ENCODE measurements at regions not wholly inside any gene's neighbourhood (a gene's known extent, or its start where the extent isn't known, plus 50 kb on each side); places are given as distances from the start of the nearest gene placed in this dataset.
A peak's percentile ranks its signal among the peaks of the same experiment; 100 is the strongest.

DNA sequence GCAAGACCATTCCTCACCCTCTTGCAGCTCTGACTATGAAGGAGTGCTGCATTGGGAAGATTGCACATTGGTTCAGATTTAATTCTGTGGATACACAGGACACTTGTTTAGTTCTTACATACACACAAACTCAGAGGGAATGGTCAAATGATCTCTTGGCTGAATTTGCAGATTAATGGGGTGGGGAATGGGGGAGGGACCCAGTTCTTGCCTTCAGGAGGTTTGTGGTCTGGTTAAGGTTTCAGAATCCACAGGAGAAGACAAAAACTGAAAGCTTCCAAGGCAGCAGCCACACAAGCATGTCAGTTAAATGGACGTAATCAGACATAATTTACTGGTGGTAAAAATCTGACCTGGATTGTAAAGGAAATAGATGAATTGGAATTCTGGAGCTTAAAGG, 257.1 kb upstream of the ROPN1 start:
- no peak for DNase-seq

DNA sequence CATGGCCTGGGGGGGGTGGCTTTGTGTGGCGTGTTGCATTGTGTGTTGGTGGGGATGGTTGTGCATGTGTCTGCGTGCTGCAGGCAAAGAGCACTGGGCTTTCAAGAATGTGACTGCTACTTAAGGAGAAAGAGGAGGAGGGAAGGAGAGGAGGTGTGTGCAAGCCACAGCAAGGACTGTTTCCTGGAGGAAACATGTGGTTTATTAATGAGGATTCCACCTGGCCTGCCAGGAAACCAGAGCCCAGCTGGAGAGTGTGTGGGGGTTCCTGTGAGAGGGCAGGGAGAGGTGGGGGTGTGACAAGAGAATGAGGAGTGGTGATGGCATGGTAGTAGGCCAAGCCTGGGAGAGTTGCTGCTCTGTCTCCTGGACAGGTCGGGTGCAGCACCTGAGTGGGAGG, 258.1 kb upstream of the ROPN1 start:
- DNase-seq = no peak

GRCh38 chr3:124256156-124256555, 264.2 kb upstream of the ROPN1 start:
- no peak for DNase-seq

- DNase-seq = no peak
These were observed 264.7 kb upstream of the ROPN1 start for GRCh38 chr3:124256599-124256998.

- DNase-seq = no peak
These were observed 265.5 kb upstream of the ROPN1 start for GRCh38 chr3:124257336-124257864.

DNA sequence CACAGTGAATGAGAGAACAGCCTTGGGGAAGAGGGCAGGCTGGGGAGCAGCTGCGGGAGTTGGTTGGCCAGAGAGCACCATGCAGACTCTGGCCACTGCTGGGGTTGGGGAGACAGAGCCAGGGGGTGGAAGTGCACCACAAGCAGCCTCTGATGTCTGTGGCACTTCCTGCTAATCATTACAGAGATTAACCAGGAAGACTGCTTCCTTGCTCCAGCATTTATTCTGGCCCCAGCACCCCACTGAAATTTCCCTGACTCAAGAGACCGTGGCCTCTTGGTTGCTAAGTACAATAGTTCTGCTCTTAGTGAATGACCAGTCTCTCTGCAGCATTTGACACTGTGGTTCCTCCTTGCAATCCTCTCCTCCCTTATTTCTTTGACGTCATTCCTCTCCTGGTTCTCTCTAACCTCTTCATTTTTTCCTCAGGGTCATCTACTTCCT, 266.2 kb upstream of the ROPN1 start:
- no peak for DNase-seq

DNA sequence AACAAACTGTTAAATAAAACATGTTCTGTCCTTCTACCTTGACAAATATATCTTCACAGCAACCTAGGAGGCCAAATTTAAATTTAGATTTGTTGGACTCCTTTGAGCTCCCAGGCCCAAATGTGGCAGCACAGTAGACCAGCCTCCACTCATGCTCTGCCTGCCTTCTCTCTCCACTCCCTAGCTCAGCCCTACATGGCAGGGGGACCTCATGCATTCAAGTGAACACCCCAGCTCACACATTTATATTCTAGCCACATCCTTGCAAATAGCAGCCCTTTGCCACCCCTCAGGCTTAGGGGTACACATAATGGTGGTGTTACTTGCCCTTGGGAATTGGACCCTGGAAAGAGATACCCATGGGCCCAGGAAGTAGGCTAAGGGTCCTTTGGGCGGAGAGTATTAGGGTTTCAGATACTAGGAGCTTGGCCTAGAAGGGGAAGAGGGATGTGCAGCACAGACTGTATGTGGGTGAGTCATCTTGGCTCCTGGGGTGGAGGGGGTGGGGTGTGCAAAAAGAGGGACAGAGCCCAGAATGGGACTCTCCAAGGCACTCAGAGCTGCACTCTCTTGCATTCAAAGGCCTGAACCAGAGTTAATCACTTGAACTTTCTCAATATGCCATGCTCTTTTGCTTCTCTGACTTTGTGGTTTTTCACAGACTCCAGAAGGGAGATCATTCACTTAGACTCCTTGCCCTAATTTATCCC, 268.4 kb upstream of the ROPN1 start:
- DNase-seq = no peak

DNA sequence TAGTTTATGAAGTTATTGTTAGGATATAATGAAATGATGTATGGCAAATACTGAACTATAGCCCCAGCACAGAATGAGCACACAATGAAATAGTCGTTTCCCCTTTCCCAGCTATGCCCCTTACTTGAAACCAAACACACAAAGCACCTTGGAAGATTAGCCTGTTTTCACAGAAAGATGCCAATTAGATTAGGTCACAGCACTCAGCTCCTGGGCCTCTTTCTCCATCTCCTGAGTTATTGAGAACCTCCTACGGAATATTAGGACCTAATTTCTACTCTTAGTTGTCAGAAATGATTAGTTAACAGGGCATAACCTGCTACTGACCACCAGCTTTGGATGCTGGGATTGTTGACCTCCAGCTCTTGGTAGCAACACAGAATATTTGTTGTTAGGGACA, 269.4 kb upstream of the ROPN1 start:
- DNase-seq = no peak

GRCh38 chr3:124263168-124263567, 271.2 kb upstream of the ROPN1 start:
- DNase-seq = no peak

DNA sequence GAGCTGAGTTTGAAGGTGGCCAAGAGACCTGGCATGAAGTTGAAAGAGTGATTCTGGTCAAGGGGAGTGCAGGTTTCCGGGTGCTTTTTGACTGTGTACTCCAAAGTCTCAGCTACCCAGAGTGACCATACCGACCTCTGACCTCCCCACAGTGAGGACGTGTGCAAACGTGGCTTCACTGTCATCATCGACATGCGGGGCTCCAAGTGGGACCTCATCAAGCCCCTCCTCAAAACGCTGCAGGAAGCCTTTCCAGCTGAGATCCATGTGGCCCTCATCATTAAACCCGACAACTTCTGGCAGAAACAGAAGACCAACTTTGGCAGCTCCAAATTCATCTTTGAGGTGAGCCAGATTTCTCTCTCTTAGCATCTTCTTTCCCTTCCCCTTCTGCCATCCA, 272.4 kb upstream of the ROPN1 start:
- DNase-seq = no peak

DNA sequence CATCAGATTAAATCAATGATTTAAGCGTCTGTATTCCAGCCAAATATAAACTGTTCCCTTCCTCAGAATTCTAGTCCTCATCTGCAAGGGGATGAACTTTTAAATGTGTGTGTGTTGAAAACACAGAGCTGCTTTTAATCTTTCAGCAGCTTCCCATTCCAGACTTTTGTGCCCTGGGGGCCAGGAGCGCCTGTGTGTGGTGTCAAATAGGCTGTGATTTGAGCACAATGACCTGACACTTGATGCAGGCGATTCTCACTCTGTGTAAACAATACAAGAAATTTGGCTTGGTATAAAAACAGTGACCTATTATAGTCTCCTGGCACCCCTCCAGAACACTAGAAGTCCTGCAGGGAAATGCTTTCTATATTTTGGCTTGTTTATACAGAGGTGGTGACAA, 274.6 kb upstream of the ROPN1 start:
- DNase-seq = no peak

DNA sequence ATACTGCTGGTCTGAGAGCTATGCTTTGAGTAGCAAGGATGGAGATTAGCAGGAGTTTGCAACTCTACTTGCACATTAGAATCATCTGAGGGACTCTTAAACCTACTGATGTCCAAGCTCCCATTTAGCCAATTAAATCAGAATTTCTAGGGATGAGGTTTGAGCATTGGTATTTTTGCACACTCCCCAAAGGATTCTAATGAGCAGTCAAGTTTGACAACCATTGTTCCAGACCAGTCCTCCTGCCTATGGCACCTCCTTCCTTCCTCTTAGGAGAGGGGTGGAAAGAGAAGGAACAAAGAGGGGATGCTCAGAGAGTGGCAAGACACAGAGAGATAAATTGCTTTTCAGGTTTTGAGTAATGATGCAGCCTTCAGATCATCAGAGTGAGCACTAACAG, 275.5 kb upstream of the ROPN1 start:
- no peak for DNase-seq

DNA sequence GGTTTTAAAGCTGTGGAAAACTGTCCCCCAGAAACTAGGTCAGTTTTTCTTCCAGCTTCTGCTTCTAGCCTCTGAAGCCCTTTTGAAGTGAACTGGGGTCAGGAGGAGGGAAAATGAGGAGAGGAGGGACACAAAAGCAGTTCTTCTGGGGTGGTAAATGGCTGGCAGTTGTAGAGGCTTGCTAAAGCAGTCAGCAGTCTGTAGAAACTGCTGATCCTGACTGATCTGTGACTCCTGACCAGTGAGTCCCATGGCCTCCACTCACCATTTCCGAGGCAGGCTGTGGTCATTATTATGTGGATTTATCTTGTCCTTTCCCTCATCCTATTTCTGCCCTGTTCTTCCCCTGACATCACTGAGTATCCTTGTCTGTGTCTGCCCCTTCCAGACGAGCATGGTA, 276.4 kb upstream of the ROPN1 start:
- no peak for DNase-seq

GRCh38 chr3:124269619-124270018, 277.7 kb upstream of the ROPN1 start:
- DNase-seq = no peak

DNA sequence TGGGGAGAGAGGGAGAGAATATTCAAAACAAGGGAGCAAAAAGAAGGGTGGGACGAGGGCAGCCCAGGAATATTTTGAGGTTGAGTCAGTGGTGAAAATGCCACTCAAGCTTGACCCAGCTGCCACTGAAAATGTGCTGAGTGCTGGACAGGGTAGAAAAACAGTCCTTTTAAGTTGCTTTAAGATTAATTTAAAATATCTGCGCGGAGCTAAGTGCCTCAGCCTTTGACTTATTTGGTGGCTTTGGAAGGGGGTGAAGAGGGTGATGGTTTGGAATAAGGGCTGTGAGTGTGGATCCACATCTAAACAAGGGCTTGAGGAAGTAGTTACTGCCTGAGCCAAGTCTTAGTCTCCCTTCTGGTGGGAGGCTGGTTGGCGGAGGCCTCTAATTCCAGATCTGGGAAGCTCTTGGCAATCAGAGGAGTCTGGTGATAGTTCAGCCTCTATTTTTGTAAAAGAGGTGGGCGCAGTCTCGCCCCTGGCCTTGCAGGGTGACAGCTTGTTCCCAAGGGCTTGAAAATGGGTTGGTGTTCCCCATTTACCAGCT, 280.8 kb upstream of the ROPN1 start:
- DNase-seq = peak; percentile 12

GRCh38 chr3:124273651-124274050, 281.7 kb upstream of the ROPN1 start:
- DNase-seq = no peak

DNA sequence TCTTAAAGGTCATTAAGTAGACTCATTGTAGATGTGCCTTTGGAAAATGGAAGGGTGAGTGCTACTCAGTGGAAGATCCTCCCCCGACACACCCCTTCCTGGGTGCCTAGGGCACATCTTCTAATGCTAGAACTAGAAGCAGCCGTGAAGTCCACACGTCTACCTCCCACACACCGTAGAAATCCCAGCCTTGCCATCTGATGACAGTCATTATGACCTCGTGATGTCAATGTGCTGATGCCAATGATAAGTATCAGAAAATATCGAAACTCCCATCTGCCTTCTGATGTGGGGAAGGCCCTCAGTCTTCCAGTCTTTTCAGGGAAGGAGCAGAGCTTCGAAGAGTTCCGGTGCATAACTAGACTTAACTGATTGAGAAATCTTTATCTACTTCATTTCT, 282.1 kb upstream of the ROPN1 start:
- DNase-seq = no peak

DNA sequence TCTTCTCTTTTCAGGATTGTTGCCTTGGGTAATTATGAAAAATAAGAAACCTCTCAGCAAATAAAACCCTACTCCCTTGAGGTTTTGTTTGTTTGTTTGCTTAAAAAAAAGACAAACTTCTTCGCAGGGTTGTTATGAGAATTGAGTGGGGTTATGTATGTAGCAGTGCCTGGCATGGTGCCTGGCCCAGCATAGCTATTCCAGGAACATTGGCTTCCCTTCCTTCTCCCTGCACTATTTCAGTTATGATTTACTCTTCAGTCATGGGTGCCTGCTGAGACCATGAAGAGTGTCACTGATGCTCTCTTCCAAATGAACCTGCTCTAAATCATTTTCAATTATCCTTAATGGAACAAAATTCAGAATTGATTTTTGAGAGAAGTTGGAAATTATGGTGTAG, 283.5 kb upstream of the ROPN1 start:
- DNase-seq = no peak

- DNase-seq = no peak
These were observed 284.2 kb upstream of the ROPN1 start for GRCh38 chr3:124276133-124276532.

GRCh38 chr3:124276539-124277143, 284.7 kb upstream of the ROPN1 start:
- no peak for DNase-seq

- DNase-seq = peak; percentile 14
These were observed 285.4 kb upstream of the ROPN1 start for GRCh38 chr3:124277144-124277890.

DNA sequence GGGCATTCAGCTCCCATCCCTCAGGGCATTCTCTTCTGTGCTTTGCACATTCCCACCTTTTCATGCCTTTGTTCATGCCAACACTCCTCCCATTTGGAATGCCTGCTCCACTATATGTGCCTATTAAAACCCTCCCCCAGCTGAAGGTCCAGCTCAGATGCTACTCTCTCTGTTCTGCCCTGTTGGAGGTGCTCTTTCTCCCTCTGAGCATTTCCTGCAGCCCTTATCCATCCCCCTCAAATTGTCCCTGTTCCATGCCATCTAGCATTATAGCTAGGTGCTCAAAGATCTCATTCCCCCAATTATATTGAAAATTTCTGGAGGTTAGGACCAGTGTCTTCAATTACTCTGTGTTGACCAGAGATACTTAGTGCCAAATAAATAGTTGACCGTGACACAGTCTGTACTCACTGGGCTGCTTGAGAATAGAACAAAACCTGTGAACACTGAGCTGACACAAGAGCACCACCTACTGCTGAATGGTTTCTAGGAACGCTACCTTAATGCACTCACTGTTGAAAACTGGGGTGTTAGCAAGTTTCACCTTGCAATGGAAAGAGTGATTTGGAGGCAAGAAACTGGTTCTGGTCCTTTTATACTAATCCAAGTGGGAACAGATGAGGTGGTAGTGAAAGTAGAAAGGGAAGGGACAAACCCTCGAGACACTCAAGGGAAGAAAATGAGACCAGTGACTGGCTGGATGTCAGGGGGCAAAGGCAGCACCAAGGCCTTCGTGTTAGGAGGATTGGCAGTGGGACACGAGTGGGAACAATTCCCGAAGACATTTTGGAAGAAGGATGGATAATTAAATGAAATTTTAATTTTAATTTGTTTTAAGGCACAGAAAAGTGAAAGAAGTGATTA, 289.8 kb upstream of the ROPN1 start:
- peak; percentile 47 for DNase-seq

Data from NCI-H1694 (cell line).